ENCODE measurements at regions not wholly inside any gene's neighbourhood (a gene's known extent, or its start where the extent isn't known, plus 50 kb on each side); places are given as distances from the start of the nearest gene placed in this dataset.
"Not testable (repeated sequence)": the region's sequence is repeated elsewhere in the genome, so short reads cannot be mapped to it uniquely, and the experiment has no call there.

GRCh38 chr12:131209082-131210070 lies 255.7 kb downstream of the ADGRD1 start:
- no peak overlapping the region for H3K27ac ChIP-seq (ENCODE audit: low read length)
- H3K36me3 ChIP-seq (ENCODE audit: insufficient read depth, low read length), result no peaks in the 10 kb centered on the region
- H3K4me1 ChIP-seq (ENCODE audit: low read length), result no peaks in the 10 kb centered on the region
- no peak overlapping the region for H3K4me2 ChIP-seq (ENCODE audit: low read depth, low read length, poor library complexity, severe bottlenecking)
- no peak overlapping the region for H3K4me3 ChIP-seq (ENCODE audit: low read length)
- no peaks in the 10 kb centered on the region for H3K79me2 ChIP-seq (ENCODE audit: low read length)
- no peaks in the 10 kb centered on the region for H3K27me3 ChIP-seq (ENCODE audit: low read length)
- H3K9me2 ChIP-seq (replicated peaks; ENCODE audit: insufficient read depth, low read length), result no peaks in the 10 kb centered on the region
- no peaks in the 10 kb centered on the region for H4K20me1 ChIP-seq (ENCODE audit: insufficient read depth, low read depth, low read length)
- no peak for DNase-seq
- H3K9ac ChIP-seq (ENCODE audit: low read length), result no peak overlapping the region
- H2AFZ ChIP-seq (ENCODE audit: low read length), result no peak overlapping the region
- H3K9me3 ChIP-seq (ENCODE audit: low read length), result no peaks in the 10 kb centered on the region

- Histone ChIP-seq H2AFZ (ENCODE audit: low read length) (no peak overlapping the region), H3K27ac (ENCODE audit: low read length) (no peak overlapping the region), H3K79me2 (ENCODE audit: low read length) (no peaks in the 10 kb centered on the region), H4K20me1 (ENCODE audit: insufficient read depth, low read depth, low read length) (no peaks in the 10 kb centered on the region), H3K4me3 (ENCODE audit: low read length) (no peak overlapping the region), H3K36me3 (ENCODE audit: insufficient read depth, low read length) (no peaks in the 10 kb centered on the region), H3K4me1 (ENCODE audit: low read length) (no peaks in the 10 kb centered on the region), H3K9me2 (replicated peaks; ENCODE audit: insufficient read depth, low read length) (no peaks in the 10 kb centered on the region), H3K4me2 (ENCODE audit: low read depth, low read length, poor library complexity, severe bottlenecking) (no peak overlapping the region), H3K27me3 (ENCODE audit: low read length) (no peaks in the 10 kb centered on the region), H3K9ac (ENCODE audit: low read length) (no peak overlapping the region), H3K9me3 (ENCODE audit: low read length) (no peaks in the 10 kb centered on the region)
- no peak for DNase-seq
Measured at GRCh38 chr12:131210506-131211339, 257.0 kb downstream of the ADGRD1 start.

- DNase-seq, result no peak
- no peaks in the 10 kb centered on the region for H3K9me2 ChIP-seq (replicated peaks; ENCODE audit: insufficient read depth, low read length)
- H3K4me1 ChIP-seq (ENCODE audit: low read length), result no peaks in the 10 kb centered on the region
- H3K4me2 ChIP-seq (ENCODE audit: low read depth, low read length, poor library complexity, severe bottlenecking), result no peak overlapping the region
- no peaks in the 10 kb centered on the region for H3K9me3 ChIP-seq (ENCODE audit: low read length)
- no peak overlapping the region for H3K27ac ChIP-seq (ENCODE audit: low read length)
- no peaks in the 10 kb centered on the region for H3K27me3 ChIP-seq (ENCODE audit: low read length)
- H2AFZ ChIP-seq (ENCODE audit: low read length), result no peak overlapping the region
- no peaks in the 10 kb centered on the region for H3K79me2 ChIP-seq (ENCODE audit: low read length)
- no peaks in the 10 kb centered on the region for H3K36me3 ChIP-seq (ENCODE audit: insufficient read depth, low read length)
- H4K20me1 ChIP-seq (ENCODE audit: insufficient read depth, low read depth, low read length), result no peaks in the 10 kb centered on the region
- H3K4me3 ChIP-seq (ENCODE audit: low read length), result no peak overlapping the region
- H3K9ac ChIP-seq (ENCODE audit: low read length), result no peak overlapping the region
Measured at GRCh38 chr12:131211340-131211938, 257.7 kb downstream of the ADGRD1 start.

GRCh38 chr12:131213896-131214442 lies 260.3 kb downstream of the ADGRD1 start:
- H3K79me2 ChIP-seq (ENCODE audit: low read length), result no peaks in the 10 kb centered on the region
- H3K9ac ChIP-seq (ENCODE audit: low read length), result no peak overlapping the region
- H3K4me2 ChIP-seq (ENCODE audit: low read depth, low read length, poor library complexity, severe bottlenecking), result no peak overlapping the region
- no peak for DNase-seq
- H2AFZ ChIP-seq (ENCODE audit: low read length), result no peak overlapping the region
- no peaks in the 10 kb centered on the region for H3K9me2 ChIP-seq (replicated peaks; ENCODE audit: insufficient read depth, low read length)
- H4K20me1 ChIP-seq (ENCODE audit: insufficient read depth, low read depth, low read length), result no peaks in the 10 kb centered on the region
- H3K4me3 ChIP-seq (ENCODE audit: low read length), result no peak overlapping the region
- H3K27me3 ChIP-seq (ENCODE audit: low read length), result no peaks in the 10 kb centered on the region
- H3K9me3 ChIP-seq (ENCODE audit: low read length), result no peaks in the 10 kb centered on the region
- no peak overlapping the region for H3K27ac ChIP-seq (ENCODE audit: low read length)
- peaks cover 7% of the 10 kb centered on the region for H3K4me1 ChIP-seq (ENCODE audit: low read length)
- no peaks in the 10 kb centered on the region for H3K36me3 ChIP-seq (ENCODE audit: insufficient read depth, low read length)

- H3K79me2 ChIP-seq (ENCODE audit: low read length); H3K27ac ChIP-seq (ENCODE audit: low read length); H3K9me3 ChIP-seq (ENCODE audit: low read length); H3K36me3 ChIP-seq (ENCODE audit: insufficient read depth, low read length); H3K27me3 ChIP-seq (ENCODE audit: low read length); DNase-seq; H3K9me2 ChIP-seq (replicated peaks; ENCODE audit: insufficient read depth, low read length); H3K4me3 ChIP-seq (ENCODE audit: low read length); H4K20me1 ChIP-seq (ENCODE audit: insufficient read depth, low read depth, low read length); H3K4me2 ChIP-seq (ENCODE audit: low read depth, low read length, poor library complexity, severe bottlenecking); H2AFZ ChIP-seq (ENCODE audit: low read length); H3K9ac ChIP-seq (ENCODE audit: low read length); H3K4me1 ChIP-seq (ENCODE audit: low read length): not testable (repeated sequence)
Measured at GRCh38 chr12:131214936-131215335, 261.2 kb downstream of the ADGRD1 start.

GRCh38 chr12:131216587-131216986 lies 262.9 kb downstream of the ADGRD1 start:
- not testable (repeated sequence) for H3K9ac ChIP-seq (ENCODE audit: low read length); H4K20me1 ChIP-seq (ENCODE audit: insufficient read depth, low read depth, low read length); DNase-seq; H3K4me3 ChIP-seq (ENCODE audit: low read length); H3K27ac ChIP-seq (ENCODE audit: low read length); H3K4me1 ChIP-seq (ENCODE audit: low read length); H3K27me3 ChIP-seq (ENCODE audit: low read length); H2AFZ ChIP-seq (ENCODE audit: low read length); H3K79me2 ChIP-seq (ENCODE audit: low read length); H3K9me2 ChIP-seq (replicated peaks; ENCODE audit: insufficient read depth, low read length); H3K9me3 ChIP-seq (ENCODE audit: low read length); H3K4me2 ChIP-seq (ENCODE audit: low read depth, low read length, poor library complexity, severe bottlenecking); H3K36me3 ChIP-seq (ENCODE audit: insufficient read depth, low read length)

GRCh38 chr12:131217024-131217586 lies 263.4 kb downstream of the ADGRD1 start:
- no peak overlapping the region for H3K9ac ChIP-seq (ENCODE audit: low read length)
- peaks cover 7% of the 10 kb centered on the region for H3K4me1 ChIP-seq (ENCODE audit: low read length)
- no peaks in the 10 kb centered on the region for H3K36me3 ChIP-seq (ENCODE audit: insufficient read depth, low read length)
- no peak overlapping the region for H3K4me2 ChIP-seq (ENCODE audit: low read depth, low read length, poor library complexity, severe bottlenecking)
- DNase-seq, result no peak
- no peaks in the 10 kb centered on the region for H3K79me2 ChIP-seq (ENCODE audit: low read length)
- no peaks in the 10 kb centered on the region for H4K20me1 ChIP-seq (ENCODE audit: insufficient read depth, low read depth, low read length)
- H3K9me2 ChIP-seq (replicated peaks; ENCODE audit: insufficient read depth, low read length), result no peaks in the 10 kb centered on the region
- no peak overlapping the region for H2AFZ ChIP-seq (ENCODE audit: low read length)
- no peaks in the 10 kb centered on the region for H3K9me3 ChIP-seq (ENCODE audit: low read length)
- H3K27ac ChIP-seq (ENCODE audit: low read length), result no peak overlapping the region
- H3K27me3 ChIP-seq (ENCODE audit: low read length), result no peaks in the 10 kb centered on the region
- H3K4me3 ChIP-seq (ENCODE audit: low read length), result no peak overlapping the region

Data from Karpas-422 (cell line).